SKM-1 (cell line): ENCODE measurements at regions not wholly inside any gene's neighbourhood (a gene's known extent, or its start where the extent isn't known, plus 50 kb on each side); places are given as distances from the start of the nearest gene placed in this dataset.

ENCODE experiments used
- DNase-seq: peaks from one replicate; lab custom pipeline; 2025; ENCODE audit not compliant: unreplicated experiment; lab: John Stamatoyannopoulos, UW

GRCh38 chr13:34294483-34295129 lies 476.7 kb downstream of the RFC3 start:
- DNase-seq: no peak

- DNase-seq: no peak
Observed at GRCh38 chr13:34300559-34300958, 482.6 kb downstream of the RFC3 start.

- DNase-seq: no peak
Observed at GRCh38 chr13:34302596-34302995, 484.6 kb downstream of the RFC3 start.

- DNase-seq: no peak
Observed at GRCh38 chr13:34303346-34303745, 485.4 kb downstream of the RFC3 start.

GRCh38 chr13:34307607-34308006 lies 489.7 kb downstream of the RFC3 start:
- DNase-seq: no peak

GRCh38 chr13:34308725-34309124 lies 490.8 kb downstream of the RFC3 start:
- DNase-seq: no peak

- no peak for DNase-seq
Observed at GRCh38 chr13:34310539-34310938, 492.6 kb downstream of the RFC3 start.

GRCh38 chr13:34311251-34311650 lies 493.3 kb downstream of the RFC3 start:
- DNase-seq: no peak

GRCh38 chr13:34312578-34312977 lies 494.6 kb downstream of the RFC3 start:
- no peak for DNase-seq

GRCh38 chr13:34320084-34320483 lies 502.1 kb downstream of the RFC3 start:
- no peak for DNase-seq

- no peak for DNase-seq
Observed at GRCh38 chr13:34322014-34322742, 504.2 kb downstream of the RFC3 start.

GRCh38 chr13:34322743-34323074 lies 504.8 kb downstream of the RFC3 start:
- no peak for DNase-seq

GRCh38 chr13:34335014-34336007 lies 517.4 kb downstream of the RFC3 start:
- peak; percentile 29 for DNase-seq

- no peak for DNase-seq
Observed at GRCh38 chr13:34338102-34338501, 520.2 kb downstream of the RFC3 start.

- DNase-seq: no peak
Observed at GRCh38 chr13:34340534-34340933, 522.6 kb downstream of the RFC3 start.

- no peak for DNase-seq
Observed at GRCh38 chr13:34343413-34343940, 525.5 kb downstream of the RFC3 start.

- DNase-seq: no peak
Observed at GRCh38 chr13:34344816-34345215, 526.9 kb downstream of the RFC3 start.

- DNase-seq: no peak
Observed at GRCh38 chr13:34345258-34345965, 527.5 kb downstream of the RFC3 start.

- DNase-seq: no peak
Observed at GRCh38 chr13:34346626-34347025, 528.7 kb downstream of the RFC3 start.

- DNase-seq: no peak
Observed at GRCh38 chr13:34347784-34348573, 530.0 kb downstream of the RFC3 start.
